H9 (cell line): ENCODE measurements at regions not wholly inside any gene's neighbourhood (a gene's known extent, or its start where the extent isn't known, plus 50 kb on each side); places are given as distances from the start of the nearest gene placed in this dataset.
A peak's percentile ranks its signal among the peaks of the same experiment; 100 is the strongest.

Experiments used
- DNase-seq: peaks from one replicate; pipeline ENCODE4 v3.0.0-alpha.2; 2017
- H2AFZ ChIP-seq: one replicate; pipeline ENCODE4 v1.6.1; 2013; ENCODE audit warnings: mild to moderate bottlenecking, low read length, control low read depth, moderate library complexity
- H2AK5ac ChIP-seq: 2 replicates; pipeline ENCODE4 v1.6.1; 2013; ENCODE audit warnings: low read length, control low read depth, mixed read lengths; ENCODE audit not compliant: insufficient read length
- H2BK120ac ChIP-seq: one replicate; pipeline ENCODE4 v1.6.1; 2013; ENCODE audit warnings: low read depth, mild to moderate bottlenecking, low read length, control low read depth, inconsistent platforms; ENCODE audit not compliant: poor library complexity, severe bottlenecking
- H2BK12ac ChIP-seq: 2 replicates; pipeline ENCODE4 v1.6.1; 2013; ENCODE audit warnings: low read length, control low read depth, mixed read lengths, low read depth; ENCODE audit not compliant: insufficient read length
- H2BK15ac ChIP-seq: 2 replicates; pipeline ENCODE4 v1.6.1; 2013; ENCODE audit warnings: low read depth, low read length, control low read depth
- H2BK20ac ChIP-seq: one replicate; pipeline ENCODE4 v1.6.1; 2013; ENCODE audit warnings: low read depth, mild to moderate bottlenecking, low read length, control low read depth, inconsistent platforms; ENCODE audit not compliant: poor library complexity, severe bottlenecking
- H2BK5ac ChIP-seq: 2 replicates; pipeline ENCODE4 v1.6.1; 2013; ENCODE audit warnings: low read length, control low read depth, mixed read lengths; ENCODE audit not compliant: insufficient read length
- H3K14ac ChIP-seq: 2 replicates; pipeline ENCODE4 v1.6.1; 2013; ENCODE audit warnings: low read length, control low read depth; ENCODE audit not compliant: insufficient read depth
- H3K18ac ChIP-seq: 2 replicates; pipeline ENCODE4 v1.6.1; 2013; ENCODE audit warnings: low read depth, mild to moderate bottlenecking, mixed read lengths, low read length, control low read depth; ENCODE audit not compliant: insufficient read length
- H3K23ac ChIP-seq: 2 replicates; pipeline ENCODE4 v1.6.1; 2013; ENCODE audit warnings: low read length, control low read depth, mixed read lengths, low read depth; ENCODE audit not compliant: insufficient read length
- H3K23me2 ChIP-seq: 2 replicates; pipeline ENCODE4 v1.6.1; 2013; ENCODE audit warnings: low read depth, mild to moderate bottlenecking, mixed read lengths, low read length, control low read depth; ENCODE audit not compliant: insufficient read length, poor library complexity, severe bottlenecking
- H3K27ac ChIP-seq: 2 replicates; pipeline ENCODE4 v1.5.1; 2013; ENCODE audit warnings: low read length, control low read depth, mixed read lengths, low read depth; ENCODE audit not compliant: insufficient read length
- H3K27me3 ChIP-seq: 2 replicates; pipeline ENCODE4 v1.6.1; 2013; ENCODE audit warnings: low read length, control low read depth, inconsistent platforms; ENCODE audit not compliant: insufficient read depth
- H3K4ac ChIP-seq: 2 replicates; pipeline ENCODE4 v1.6.1; 2013; ENCODE audit warnings: low read depth, mild to moderate bottlenecking, control low read depth, inconsistent platforms, low read length, moderate library complexity
- H3K4me1 ChIP-seq: 2 replicates; pipeline ENCODE4 v1.6.1; 2013; ENCODE audit warnings: low read length, control low read depth, inconsistent platforms; ENCODE audit not compliant: insufficient read depth
- H3K4me2 ChIP-seq: 2 replicates; pipeline ENCODE4 v1.6.1; 2013; ENCODE audit warnings: low read length, control low read depth, mixed read lengths; ENCODE audit not compliant: insufficient read length, insufficient read depth
- H3K56ac ChIP-seq: 2 replicates; pipeline ENCODE4 v1.6.1; 2013; ENCODE audit warnings: low read depth, mild to moderate bottlenecking, mixed read lengths, low read length, control low read depth; ENCODE audit not compliant: insufficient read length
- H3K79me1 ChIP-seq: 2 replicates; pipeline ENCODE4 v1.6.1; 2013; ENCODE audit warnings: low read depth, mild to moderate bottlenecking, moderate library complexity, low read length, control low read depth, inconsistent platforms; ENCODE audit not compliant: insufficient read depth, poor library complexity, severe bottlenecking
- H3K79me2 ChIP-seq: 2 replicates; pipeline ENCODE4 v1.6.1; 2013; ENCODE audit warnings: low read length, control low read depth, inconsistent platforms; ENCODE audit not compliant: insufficient read depth
- H3K9ac ChIP-seq: 2 replicates; pipeline ENCODE4 v1.6.1; 2013; ENCODE audit warnings: low read length, control low read depth, mixed read lengths; ENCODE audit not compliant: insufficient read length; ENCODE audit errors: extremely low read depth
- H3K9me3 ChIP-seq: one replicate; pipeline ENCODE4 v1.6.1; 2013; ENCODE audit warnings: low read depth, low read length, inconsistent platforms; ENCODE audit not compliant: control insufficient read depth
- H3T11ph ChIP-seq: one replicate; pipeline ENCODE4 v1.6.1; 2013; ENCODE audit warnings: mild to moderate bottlenecking, low read length, control low read depth, inconsistent platforms
- H4K20me1 ChIP-seq: one replicate; pipeline ENCODE4 v1.6.1; 2013; ENCODE audit not compliant: control insufficient read depth, insufficient read length, insufficient read depth
- H4K5ac ChIP-seq: 2 replicates; pipeline ENCODE4 v1.6.1; 2013; ENCODE audit warnings: low read depth, mild to moderate bottlenecking, mixed read lengths, low read length, control low read depth; ENCODE audit not compliant: insufficient read length
- H4K8ac ChIP-seq: replicated peaks from 2 replicates; pipeline ENCODE4 v1.6.1; 2013; ENCODE audit warnings: low read length, control low read depth, mixed read lengths, low read depth; ENCODE audit not compliant: insufficient read length
- H4K91ac ChIP-seq: 2 replicates; pipeline ENCODE4 v1.6.1; 2013; ENCODE audit warnings: low read depth, mild to moderate bottlenecking, moderate library complexity, mixed read lengths, low read length, control low read depth; ENCODE audit not compliant: insufficient read length
- H3K27ac Mint-ChIP-seq, 3 experiments: 2 replicates in 2 of 3; 3 replicates in 1 of 3; pipeline ENCODE4 v1.8.0; 2020 to 2021; ENCODE audit warnings: mixed read lengths in 3 of 3, mild to moderate bottlenecking in 1 of 3, moderate library complexity in 1 of 3
- H3K27me3 Mint-ChIP-seq: 2 replicates; pipeline ENCODE4 v1.8.0; 2021; ENCODE audit warnings: low read depth, mild to moderate bottlenecking, moderate library complexity, mixed read lengths
- H3K36me3 Mint-ChIP-seq, 3 experiments: 2 replicates in 2 of 3; 3 replicates in 1 of 3; pipeline ENCODE4 v1.8.0; 2020 to 2021; ENCODE audit warnings: low read depth in 3 of 3, mixed read lengths in 3 of 3; ENCODE audit not compliant: insufficient read depth in 1 of 3
- H3K4me1 Mint-ChIP-seq, 2 experiments: 2 replicates each; pipeline ENCODE4 v1.8.0; 2020; ENCODE audit warnings: mixed read lengths in 2 of 2
- H3K4me3 Mint-ChIP-seq, 2 experiments: 2 replicates in 1 of 2; 3 replicates in 1 of 2; pipeline ENCODE4 v1.8.0; 2020 to 2021; ENCODE audit warnings: mild to moderate bottlenecking in 2 of 2, mixed read lengths in 2 of 2, moderate library complexity in 1 of 2
- H3K9me3 Mint-ChIP-seq, 2 experiments: 2 replicates in 1 of 2; 3 replicates in 1 of 2; pipeline ENCODE4 v1.8.0; 2020; ENCODE audit warnings: mild to moderate bottlenecking in 2 of 2, mixed read lengths in 2 of 2, moderate library complexity in 1 of 2
- WGBS: extraction: QIAGEN DNeasy Blood & Tissue Kit; methylation state at CpG from one replicate; pipeline ENCODE4 v1.1.7; 2013; ENCODE audit warnings: missing lambda C conversion rate, low lambda C conversion rate, mixed read lengths; ENCODE audit not compliant: insufficient read length; ENCODE audit errors: extremely low coverage; 5-methylcytosine and 5-hydroxymethylcytosine counted together
- TF ChIP-seq, protein P1 (sequence below): fragments of 200-600 bp; sonication (generic); conservative IDR thresholded peaks from 3 replicates; pipeline ENCODE4 v1.8.0; 2021; ENCODE audit warnings: antibody characterized with exemption, mild to moderate bottlenecking

DNA sequence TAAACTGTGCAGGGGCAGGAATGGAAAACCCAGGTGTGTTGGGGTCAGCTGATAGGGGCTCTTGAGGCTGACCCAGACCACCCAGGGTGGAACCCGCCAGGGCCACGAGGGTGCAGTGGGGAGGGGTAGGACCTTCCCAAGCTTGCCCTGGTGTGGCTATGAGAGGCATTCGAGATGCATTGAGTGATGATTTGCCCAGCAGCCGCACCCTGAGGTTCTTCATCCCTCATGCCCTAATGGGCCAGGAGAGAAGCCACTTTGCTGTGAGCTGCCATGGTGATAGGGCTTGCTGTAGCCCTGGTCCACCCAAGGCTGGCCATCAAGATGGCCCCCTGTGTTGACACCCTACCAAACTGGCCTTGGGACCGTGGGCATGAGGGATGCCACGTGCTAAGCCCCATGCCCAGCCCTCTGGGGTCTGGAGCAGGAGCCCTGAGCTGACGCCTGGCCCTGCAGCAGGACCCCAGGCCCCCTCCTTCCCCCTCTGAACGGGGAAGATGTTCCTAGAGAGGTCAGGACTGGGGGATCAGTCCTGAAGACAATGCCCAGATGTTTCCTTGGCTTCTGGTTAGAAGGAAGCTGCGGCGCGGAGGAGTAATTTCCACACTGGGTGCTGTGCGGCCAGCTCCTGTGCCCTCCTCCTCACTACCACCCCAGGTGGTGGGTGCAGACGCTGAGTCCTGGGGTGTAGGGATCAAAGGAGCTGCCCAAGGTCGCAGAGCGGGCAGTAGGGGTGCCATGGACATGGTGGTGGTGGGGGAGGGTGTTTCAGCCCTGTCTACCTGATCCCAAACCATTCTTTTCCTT, 122.5 kb upstream of the HDAC4 start:
- no peak overlapping the region for H2BK15ac ChIP-seq
- H3K4ac ChIP-seq, result no peak overlapping the region
- H3T11ph ChIP-seq, result no peak overlapping the region
- H3K79me1 ChIP-seq, result no peaks in the 10 kb centered on the region
- WGBS, result no CpG with 5 or more reads among the region's 15 CpGs
- no peak overlapping the region for H4K8ac ChIP-seq
- H3K27ac Mint-ChIP-seq, result peak overlapping the region in 1 of 3 experiments; percentile 35; a peak in 1 of 7 replicates
- H4K5ac ChIP-seq, result no peak overlapping the region
- no peaks in the 10 kb centered on the region for H3K79me2 ChIP-seq
- H3K27ac ChIP-seq, result no peak overlapping the region
- H4K20me1 ChIP-seq, result no peaks in the 10 kb centered on the region
- no peak overlapping the region for H3K14ac ChIP-seq
- H3K4me2 ChIP-seq, result no peak overlapping the region
- H3K56ac ChIP-seq, result no peak overlapping the region
- H3K9me3 ChIP-seq, result no peaks in the 10 kb centered on the region
- H3K4me1 ChIP-seq, result no peaks in the 10 kb centered on the region; the same call in 1 of the 2 replicates
- peaks cover 10 to 14% of the 10 kb centered on the region in 2 experiments for H3K4me1 Mint-ChIP-seq
- no peak overlapping the region for H2AFZ ChIP-seq
- no peak overlapping the region for H2BK20ac ChIP-seq
- H2AK5ac ChIP-seq, result no peak overlapping the region
- H4K91ac ChIP-seq, result no peak overlapping the region
- H3K18ac ChIP-seq, result no peak overlapping the region
- no peak overlapping the region for H3K4me3 Mint-ChIP-seq
- no peaks in the 10 kb centered on the region; a peak in 1 of 7 replicates for H3K36me3 Mint-ChIP-seq
- H3K27me3 Mint-ChIP-seq, result no peaks in the 10 kb centered on the region; the same call in none of the 2 replicates
- H3K23me2 ChIP-seq, result no peaks in the 10 kb centered on the region
- no peaks in the 10 kb centered on the region for H3K9me3 Mint-ChIP-seq
- H2BK12ac ChIP-seq, result no peak overlapping the region
- no peak overlapping the region for H2BK120ac ChIP-seq
- H3K27me3 ChIP-seq, result no peaks in the 10 kb centered on the region
- no peak overlapping the region for H3K23ac ChIP-seq
- H3K9ac ChIP-seq, result no peak overlapping the region
- no peak for DNase-seq
- H2BK5ac ChIP-seq, result no peak overlapping the region
- TF ChIP-seq, protein P1, sequence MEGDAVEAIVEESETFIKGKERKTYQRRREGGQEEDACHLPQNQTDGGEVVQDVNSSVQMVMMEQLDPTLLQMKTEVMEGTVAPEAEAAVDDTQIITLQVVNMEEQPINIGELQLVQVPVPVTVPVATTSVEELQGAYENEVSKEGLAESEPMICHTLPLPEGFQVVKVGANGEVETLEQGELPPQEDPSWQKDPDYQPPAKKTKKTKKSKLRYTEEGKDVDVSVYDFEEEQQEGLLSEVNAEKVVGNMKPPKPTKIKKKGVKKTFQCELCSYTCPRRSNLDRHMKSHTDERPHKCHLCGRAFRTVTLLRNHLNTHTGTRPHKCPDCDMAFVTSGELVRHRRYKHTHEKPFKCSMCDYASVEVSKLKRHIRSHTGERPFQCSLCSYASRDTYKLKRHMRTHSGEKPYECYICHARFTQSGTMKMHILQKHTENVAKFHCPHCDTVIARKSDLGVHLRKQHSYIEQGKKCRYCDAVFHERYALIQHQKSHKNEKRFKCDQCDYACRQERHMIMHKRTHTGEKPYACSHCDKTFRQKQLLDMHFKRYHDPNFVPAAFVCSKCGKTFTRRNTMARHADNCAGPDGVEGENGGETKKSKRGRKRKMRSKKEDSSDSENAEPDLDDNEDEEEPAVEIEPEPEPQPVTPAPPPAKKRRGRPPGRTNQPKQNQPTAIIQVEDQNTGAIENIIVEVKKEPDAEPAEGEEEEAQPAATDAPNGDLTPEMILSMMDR, result no peak
